MCF 10A (cell line): ENCODE measurements at regions not wholly inside any gene's neighbourhood (a gene's known extent, or its start where the extent isn't known, plus 50 kb on each side); places are given as distances from the start of the nearest gene placed in this dataset.

Source experiments
- BruUV-seq: library from RNA; stranded (reverse); fragments of 400-500 nt; replicated peaks from 2 replicates; lab custom pipeline; 2021; lab: Mats Ljungman, UMichigan
- CTCF ChIA-PET: fragments of 300-600 bp; sonication (Branson Sonifier 250); formaldehyde crosslinking; extraction: SDS; loops from one replicate; lab custom pipeline; 2021; ENCODE audit warnings: antibody characterized with exemption, inconsistent platforms; lab: Yijun Ruan, JAX
- POLR2A ChIA-PET: fragments of 300-600, 350-650 bp; sonication (Branson Sonifier 250); formaldehyde crosslinking; extraction: SDS; loops from one replicate; lab custom pipeline; 2020; ENCODE audit warnings: antibody characterized with exemption, inconsistent platforms; lab: Yijun Ruan, JAX
- DNase-seq: peaks from one replicate; pipeline ENCODE4 v3.0.0-alpha.2; 2018; ENCODE audit not compliant: unreplicated experiment
- H3K27ac Mint-ChIP-seq: one replicate; pipeline ENCODE4 v1.8.0; 2022; ENCODE audit warnings: mild to moderate bottlenecking, low read depth, mixed read lengths; ENCODE audit not compliant: unreplicated experiment
- H3K27me3 Mint-ChIP-seq: one replicate; pipeline ENCODE4 v1.8.0; 2022; ENCODE audit warnings: mixed read lengths; ENCODE audit not compliant: insufficient read depth, unreplicated experiment
- H3K36me3 Mint-ChIP-seq: one replicate; pipeline ENCODE4 v1.8.0; 2022; ENCODE audit warnings: mild to moderate bottlenecking, moderate library complexity, mixed read lengths; ENCODE audit not compliant: insufficient read depth, unreplicated experiment
- H3K4me1 Mint-ChIP-seq: one replicate; pipeline ENCODE4 v1.8.0; 2022; ENCODE audit warnings: mixed read lengths; ENCODE audit not compliant: insufficient read depth, unreplicated experiment
- H3K4me3 Mint-ChIP-seq: one replicate; pipeline ENCODE4 v1.8.0; 2022; ENCODE audit warnings: mild to moderate bottlenecking, moderate library complexity, mixed read lengths; ENCODE audit not compliant: unreplicated experiment
- H3K9me3 Mint-ChIP-seq: one replicate; pipeline ENCODE4 v1.8.0; 2022; ENCODE audit warnings: mixed read lengths; ENCODE audit not compliant: unreplicated experiment
- CTCF ChIP-seq: fragments of 200-600 bp; IDR thresholded peaks from one replicate; pipeline ENCODE4 v1.8.0; 2022; ENCODE audit warnings: antibody characterized with exemption, mild to moderate bottlenecking; ENCODE audit not compliant: unreplicated experiment
- intact Hi-C: fragments of 100-400 bp; cut with micrococcal nuclease; formaldehyde crosslinking; loops from 2 replicates; pipeline ENCODE4 v1.14.1; 2022

GRCh38 chr2:101560780-101561315 is 85.9 kb upstream of the RFX8 start:
- Mint-ChIP-seq H3K4me1 (no peaks in the 10 kb centered on the region), H3K27ac (peak overlapping the region; percentile 70), H3K27me3 (peaks cover 4% of the 10 kb centered on the region), H3K9me3 (no peaks in the 10 kb centered on the region), H3K4me3 (no peak overlapping the region), H3K36me3 (no peaks in the 10 kb centered on the region)
- TF ChIP-seq CTCF = no peak
- no peak for DNase-seq
- BruUV-seq = no TSS peak
- ChIA-PET CTCF (interaction anchor here (0.6 kb wide), 1 partner anchor 44 kb away, joined by 3 read pairs; no protein-coding TSS in a partner anchor), POLR2A (no interaction called here)
- intact Hi-C loops = no loop called here

- BruUV-seq = no TSS peak
- H3K4me3 Mint-ChIP-seq = no peak overlapping the region
- H3K4me1 Mint-ChIP-seq = no peaks in the 10 kb centered on the region
- H3K36me3 Mint-ChIP-seq = no peaks in the 10 kb centered on the region
- ChIA-PET CTCF (interaction anchor here (0.6 kb wide), 2 partner anchors 17 to 70 kb away, joined by 3 read pairs; no protein-coding TSS in a partner anchor), POLR2A (no interaction called here)
- no peak for TF ChIP-seq CTCF
- peak; percentile 88 for DNase-seq
- no peaks in the 10 kb centered on the region for H3K9me3 Mint-ChIP-seq
- intact Hi-C loops = no loop called here
- H3K27me3 Mint-ChIP-seq = no peaks in the 10 kb centered on the region
- H3K27ac Mint-ChIP-seq = peak overlapping the region; percentile 70
These were observed 84.6 kb upstream of the RFX8 start for GRCh38 chr2:101559551-101559950.

- TF ChIP-seq CTCF = no peak
- BruUV-seq = no TSS peak
- Mint-ChIP-seq H3K36me3 (no peaks in the 10 kb centered on the region), H3K4me3 (no peak overlapping the region), H3K9me3 (no peaks in the 10 kb centered on the region), H3K27ac (peak overlapping the region; percentile 70), H3K27me3 (no peaks in the 10 kb centered on the region), H3K4me1 (no peaks in the 10 kb centered on the region)
- ChIA-PET POLR2A (no interaction called here), CTCF (interaction anchor here (0.6 to 1.0 kb wide), 4 partner anchors 17 to 273 kb away, joined by 3 to 4 read pairs (median 3); no protein-coding TSS in a partner anchor)
- no peak for DNase-seq
- intact Hi-C loops = no loop called here
These were observed 84.0 kb upstream of the RFX8 start for GRCh38 chr2:101558740-101559525.

- no TSS peak for BruUV-seq
- Mint-ChIP-seq H3K9me3 (no peaks in the 10 kb centered on the region), H3K36me3 (no peaks in the 10 kb centered on the region), H3K27me3 (no peaks in the 10 kb centered on the region), H3K4me1 (no peaks in the 10 kb centered on the region), H3K4me3 (no peak overlapping the region), H3K27ac (no peak overlapping the region)
- no peak for DNase-seq
- ChIA-PET CTCF (no interaction called here), POLR2A (no interaction called here)
- intact Hi-C loops = no loop called here
- TF ChIP-seq CTCF = no peak
These were observed 81.1 kb upstream of the RFX8 start for GRCh38 chr2:101556033-101556459.
